ENCODE measurements at regions not wholly inside any gene's neighbourhood (a gene's known extent, or its start where the extent isn't known, plus 50 kb on each side); places are given as distances from the start of the nearest gene placed in this dataset.

DNA sequence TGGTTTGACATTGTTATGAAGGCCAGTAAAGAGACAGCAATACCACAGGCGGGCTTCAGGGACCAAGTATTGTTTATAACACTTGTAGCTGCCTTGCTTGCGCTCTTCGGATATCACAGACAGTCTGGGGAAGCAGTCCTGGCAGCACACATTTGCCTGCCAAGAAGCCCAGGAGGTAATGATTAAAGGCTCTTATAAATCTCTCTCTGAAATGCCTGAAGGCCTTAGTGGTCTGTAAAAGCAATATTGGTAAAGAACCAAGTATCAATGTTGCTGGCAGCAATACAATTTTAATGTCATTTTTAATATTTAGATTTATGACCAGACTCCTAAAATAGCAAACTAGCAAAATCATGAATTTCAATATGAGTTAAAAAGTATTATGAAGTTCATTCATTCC, 1312.4 kb downstream of the PCDH9 start:
- TF ChIP-seq, protein P1, sequence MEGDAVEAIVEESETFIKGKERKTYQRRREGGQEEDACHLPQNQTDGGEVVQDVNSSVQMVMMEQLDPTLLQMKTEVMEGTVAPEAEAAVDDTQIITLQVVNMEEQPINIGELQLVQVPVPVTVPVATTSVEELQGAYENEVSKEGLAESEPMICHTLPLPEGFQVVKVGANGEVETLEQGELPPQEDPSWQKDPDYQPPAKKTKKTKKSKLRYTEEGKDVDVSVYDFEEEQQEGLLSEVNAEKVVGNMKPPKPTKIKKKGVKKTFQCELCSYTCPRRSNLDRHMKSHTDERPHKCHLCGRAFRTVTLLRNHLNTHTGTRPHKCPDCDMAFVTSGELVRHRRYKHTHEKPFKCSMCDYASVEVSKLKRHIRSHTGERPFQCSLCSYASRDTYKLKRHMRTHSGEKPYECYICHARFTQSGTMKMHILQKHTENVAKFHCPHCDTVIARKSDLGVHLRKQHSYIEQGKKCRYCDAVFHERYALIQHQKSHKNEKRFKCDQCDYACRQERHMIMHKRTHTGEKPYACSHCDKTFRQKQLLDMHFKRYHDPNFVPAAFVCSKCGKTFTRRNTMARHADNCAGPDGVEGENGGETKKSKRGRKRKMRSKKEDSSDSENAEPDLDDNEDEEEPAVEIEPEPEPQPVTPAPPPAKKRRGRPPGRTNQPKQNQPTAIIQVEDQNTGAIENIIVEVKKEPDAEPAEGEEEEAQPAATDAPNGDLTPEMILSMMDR (conservative IDR thresholded peaks at IDR 0.05; ENCODE audit: low read length): no peak
- TF ChIP-seq EZH2phosphoT487 (IDR thresholded peaks at IDR 0.05; ENCODE audit: borderline replicate concordance): no peak

Data from Loucy (cell line).